Liver (tissue), 8 donors: ENCODE measurements at regions not wholly inside any gene's neighbourhood (a gene's known extent, or its start where the extent isn't known, plus 50 kb on each side); places are given as distances from the start of the nearest gene placed in this dataset.

Source experiments
- DNase-seq: peaks from one replicate; pipeline ENCODE4 v3.0.0-alpha.2; 2017; ENCODE audit warnings: low spot score
- H3K27ac ChIP-seq, 2 donors: one replicate each; pipeline ENCODE4 v1.7.0; 2013; ENCODE audit warnings: inconsistent platforms in 2 of 2, low read length in 2 of 2, control low read depth in 1 of 2, low read depth in 1 of 2, mild to moderate bottlenecking in 1 of 2
- H3K27me3 ChIP-seq, 4 donors: one replicate each; pipeline versions ENCODE4 v1.6.1 to v1.7.0; 2013; ENCODE audit warnings: low read length in 3 of 4, inconsistent platforms in 1 of 4, mild to moderate bottlenecking in 1 of 4, moderate library complexity in 1 of 4; ENCODE audit not compliant: control insufficient read depth in 4 of 4, insufficient read depth in 4 of 4
- H3K36me3 ChIP-seq, 4 donors: one replicate each; pipeline versions ENCODE4 v1.6.1 to v1.7.0; 2013; ENCODE audit warnings: low read length in 3 of 4, mild to moderate bottlenecking in 3 of 4, low read depth in 1 of 4, moderate library complexity in 1 of 4; ENCODE audit not compliant: control insufficient read depth in 4 of 4, insufficient read depth in 3 of 4
- H3K4me1 ChIP-seq, 4 donors: one replicate each; pipeline versions ENCODE4 v1.6.1 to v1.7.0; 2013; ENCODE audit warnings: low read length in 3 of 4, mild to moderate bottlenecking in 3 of 4, moderate library complexity in 1 of 4; ENCODE audit not compliant: control insufficient read depth in 4 of 4, insufficient read depth in 4 of 4
- H3K4me3 ChIP-seq, 3 donors: one replicate each; pipeline versions ENCODE4 v1.6.1 to v1.7.0; 2013; ENCODE audit warnings: low read length in 3 of 3, control low read depth in 1 of 3, low read depth in 1 of 3, mild to moderate bottlenecking in 1 of 3
- H3K9ac ChIP-seq, 2 donors: one replicate each; pipeline ENCODE4 v1.7.0; 2013; ENCODE audit warnings: low read length in 2 of 2, mild to moderate bottlenecking in 2 of 2, moderate library complexity in 2 of 2, control low read depth in 1 of 2, low read depth in 1 of 2
- H3K9me3 ChIP-seq, 4 donors: one replicate each; pipeline versions ENCODE4 v1.6.1 to v1.7.0; 2013; ENCODE audit warnings: low read length in 3 of 4; ENCODE audit not compliant: control insufficient read depth in 4 of 4
- ATF3 ChIP-seq: IDR thresholded peaks from 2 replicates; pipeline ENCODE4 v1.6.1; 2016; ENCODE audit warnings: antibody characterized with exemption
- CTCF ChIP-seq: fragments of 150-350 bp; IDR thresholded peaks from 2 replicates; pipeline ENCODE4 v1.5.1; 2017; ENCODE audit warnings: improper control_type of control experiment, low read depth, low read length; ENCODE audit not compliant: missing input control
- EGR1 ChIP-seq, 2 donors: IDR thresholded peaks; 2 replicates each; pipeline ENCODE4 v1.6.1; 2016 to 2018; ENCODE audit warnings: antibody characterized with exemption in 2 of 2, low read depth in 2 of 2
- FOXA1 ChIP-seq: IDR thresholded peaks from 2 replicates; pipeline ENCODE4 v1.6.1; 2016; ENCODE audit warnings: antibody characterized with exemption
- FOXA2 ChIP-seq: IDR thresholded peaks from 2 replicates; pipeline ENCODE4 v1.6.1; 2016; ENCODE audit warnings: antibody characterized with exemption
- GABPA ChIP-seq, 2 donors: IDR thresholded peaks in 1 of 2; conservative IDR thresholded peaks in 1 of 2; 2 replicates each; pipeline ENCODE4 v1.6.1; 2016; ENCODE audit warnings: antibody characterized with exemption in 2 of 2, mild to moderate bottlenecking in 1 of 2, moderate library complexity in 1 of 2
- HNF4A ChIP-seq, 2 donors: conservative IDR thresholded peaks; 2 replicates each; pipeline ENCODE4 v1.6.1; 2016; ENCODE audit warnings: antibody characterized with exemption in 2 of 2, mild to moderate bottlenecking in 2 of 2
- HNF4G ChIP-seq: IDR thresholded peaks from 2 replicates; pipeline ENCODE4 v1.6.1; 2016; ENCODE audit warnings: antibody characterized with exemption
- JUND ChIP-seq, 2 donors: IDR thresholded peaks; 2 replicates each; pipeline ENCODE4 v1.6.1; 2016; ENCODE audit warnings: antibody characterized with exemption in 2 of 2
- MAX ChIP-seq: IDR thresholded peaks from 2 replicates; pipeline ENCODE4 v1.6.1; 2016; ENCODE audit warnings: antibody characterized with exemption
- NR2F2 ChIP-seq: IDR thresholded peaks from 2 replicates; pipeline ENCODE4 v1.6.1; 2016; ENCODE audit warnings: antibody characterized with exemption
- RXRA ChIP-seq, 2 donors: IDR thresholded peaks; 2 replicates each; pipeline ENCODE4 v1.6.1; 2017 to 2018; ENCODE audit warnings: antibody characterized with exemption in 2 of 2, mild to moderate bottlenecking in 1 of 2
- SP1 ChIP-seq: IDR thresholded peaks from 2 replicates; pipeline ENCODE4 v1.6.1; 2018; ENCODE audit warnings: antibody characterized with exemption, mild to moderate bottlenecking
- TAF1 ChIP-seq: conservative IDR thresholded peaks from 2 replicates; pipeline ENCODE4 v1.6.1; 2016; ENCODE audit warnings: antibody characterized with exemption, mild to moderate bottlenecking
- YY1 ChIP-seq: IDR thresholded peaks from 2 replicates; pipeline ENCODE4 v1.6.1; 2016; ENCODE audit warnings: antibody characterized with exemption, mild to moderate bottlenecking
- ZBTB33 ChIP-seq: IDR thresholded peaks from 2 replicates; pipeline ENCODE4 v1.6.1; 2016; ENCODE audit warnings: antibody characterized with exemption
- WGBS: extraction: QIAGEN DNeasy Blood & Tissue Kit; methylation state at CpG from one replicate; pipeline ENCODE4 v1.1.7; 2013; 5-methylcytosine and 5-hydroxymethylcytosine counted together
- donor health status: healthy.
- donor health status: healthy.
- donor health status: healthy.
- donor health status: healthy.
- donor health status: healthy.

GRCh38 chr13:38283346-38283745, 66.3 kb upstream of the UFM1 start:
- Histone ChIP-seq H3K9ac (no peak overlapping the region), H3K27ac (no peak overlapping the region), H3K4me1 (no peaks in the 10 kb centered on the region), H3K36me3 (peaks cover 0 to 2% (median 0%) of the 10 kb centered on the region in 4 donors), H3K9me3 (peaks cover 0 to 3% (median 0%) of the 10 kb centered on the region in 4 donors), H3K4me3 (no peak overlapping the region), H3K27me3 (no peaks in the 10 kb centered on the region)
- DNase-seq: no peak
- WGBS: 85% methylated on average over 1 of the region's 1 CpG
- no peak for TF ChIP-seq SP1
- no peak for TF ChIP-seq YY1
- TF ChIP-seq NR2F2: no peak
- no peak for TF ChIP-seq TAF1
- TF ChIP-seq FOXA1: no peak

GRCh38 chr13:38265132-38265497, 84.5 kb upstream of the UFM1 start:
- H3K9me3 ChIP-seq: no peaks in the 10 kb centered on the region
- H3K27me3 ChIP-seq: no peaks in the 10 kb centered on the region
- no peak overlapping the region for H3K27ac ChIP-seq
- no peaks in the 10 kb centered on the region for H3K36me3 ChIP-seq
- TF ChIP-seq FOXA2 (no peak), CTCF (no peak), SP1 (no peak), HNF4A (conservative IDR thresholded peaks at IDR 0.05) (no peak), MAX (no peak), HNF4G (no peak), ZBTB33 (no peak), JUND (IDR thresholded peaks at IDR 0.05) (no peak), EGR1 (IDR thresholded peaks at IDR 0.05; ENCODE audit: low read depth in 2 of 2) (no peak), GABPA (IDR thresholded peaks at IDR 0.05 in 1 of 2, conservative IDR thresholded peaks at IDR 0.05 in 1 of 2) (no peak), YY1 (no peak), RXRA (IDR thresholded peaks at IDR 0.05) (no peak), NR2F2 (no peak), ATF3 (no peak)
- no peak overlapping the region for H3K9ac ChIP-seq
- no peaks in the 10 kb centered on the region for H3K4me1 ChIP-seq
- H3K4me3 ChIP-seq: no peak overlapping the region
- no peak for DNase-seq
- 85% methylated on average over 2 of the region's 2 CpGs for WGBS
